HCT116 (cell line): ENCODE measurements at regions not wholly inside any gene's neighbourhood (a gene's known extent, or its start where the extent isn't known, plus 50 kb on each side); places are given as distances from the start of the nearest gene placed in this dataset.

ENCODE experiments used
- ATAC-seq: fragments of 200-7000 bp; cut with Tn5 transposase; 2 replicates; pipeline ENCODE4 v1.9.1; 2020; ENCODE audit warnings: mild to moderate bottlenecking, moderate library complexity
- BruUV-seq: library from RNA; stranded (reverse); fragments of 400-500 nt; replicated peaks from 2 replicates; lab custom pipeline; 2021; lab: Mats Ljungman, UMichigan
- CTCF ChIA-PET: fragments of 300-600 bp; sonication (Branson Sonifier 250); formaldehyde crosslinking; loops from one replicate; lab custom pipeline; 2021; ENCODE audit warnings: antibody characterized with exemption; lab: Charles Lee
- POLR2A ChIA-PET: fragments of 300-600, 350-600 bp; sonication (Branson Sonifier 250); formaldehyde crosslinking; loops from one replicate; lab custom pipeline; 2021; ENCODE audit warnings: antibody characterized with exemption; lab: Charles Lee
- RAD21 ChIA-PET, 2 experiments: fragments of 300-600 bp; sonication (Branson Sonifier 250); formaldehyde crosslinking; loops; one replicate each; lab custom pipeline; 2023; ENCODE audit warnings: low total read pairs in 2 of 2; ENCODE audit not compliant: uncharacterized antibody in 2 of 2, unreplicated experiment in 2 of 2, low non-redundant PET in 1 of 2; lab: Charles Lee
- DNase-seq: peaks from one replicate; pipeline ENCODE4 v3.0.0-alpha.2; 2010; ENCODE audit warnings: low read depth, low spot score
- H2AFZ ChIP-seq: fragments of 200-600 bp; shearing (Covaris generic), sonication (generic); 2 replicates; pipeline ENCODE4 v1.6.1; 2017; ENCODE audit warnings: low read depth, mixed run types, mixed read lengths, antibody characterized with exemption, low read length; ENCODE audit not compliant: poor library complexity, severe bottlenecking
- H3K27ac ChIP-seq: 2 replicates; pipeline ENCODE4 v1.5.1; 2012; ENCODE audit warnings: low read depth, low read length
- H3K27me3 ChIP-seq: fragments of 200-600 bp; sonication (generic); 2 replicates; pipeline ENCODE4 v1.6.1; 2016; ENCODE audit warnings: mixed run types, low read length, mixed read lengths; ENCODE audit not compliant: insufficient read depth
- H3K36me3 ChIP-seq, 2 experiments: fragments of 200-500 bp in 1 of 2; fragments of 200-600 bp in 1 of 2; sonication (Bioruptor generic) in 1 of 2; sonication (generic) in 1 of 2; 2 replicates each; pipeline versions ENCODE4 v1.5.1 to v1.6.1; 2014 to 2016; ENCODE audit warnings: low read length in 2 of 2, inconsistent platforms in 1 of 2, mixed read lengths in 1 of 2, mixed run types in 1 of 2; ENCODE audit not compliant: insufficient read depth in 2 of 2, control insufficient read depth in 1 of 2
- H3K4me1 ChIP-seq, 2 experiments: fragments of 200-600 bp in 1 of 2; sonication (generic) in 1 of 2; 2 replicates each; pipeline versions ENCODE4 v1.5.1 to v1.6.1; 2012 to 2017; ENCODE audit warnings: low read length in 2 of 2, inconsistent platforms in 1 of 2, mild to moderate bottlenecking in 1 of 2, mixed read lengths in 1 of 2, mixed run types in 1 of 2, moderate library complexity in 1 of 2; ENCODE audit not compliant: insufficient read depth in 2 of 2, control insufficient read depth in 1 of 2
- H3K4me2 ChIP-seq: fragments of 200-600 bp; sonication (generic); 2 replicates; pipeline ENCODE4 v1.6.1; 2017; ENCODE audit warnings: mixed run types, low read length, mixed read lengths
- H3K4me3 ChIP-seq, 2 experiments: fragments of 200-600 bp in 1 of 2; sonication (generic) in 1 of 2; replicated peaks in 1 of 2; 2 replicates each; pipeline ENCODE4 v1.5.1; 2011 to 2016; ENCODE audit warnings: low read length in 2 of 2, control low read depth in 1 of 2, low read depth in 1 of 2, mild to moderate bottlenecking in 1 of 2, mixed read lengths in 1 of 2, mixed run types in 1 of 2
- H3K79me2 ChIP-seq: fragments of 200-600 bp; sonication (generic); 2 replicates; pipeline ENCODE4 v1.6.1; 2017; ENCODE audit warnings: mild to moderate bottlenecking, mixed run types, low read length, moderate library complexity, mixed read lengths; ENCODE audit not compliant: insufficient read depth
- H3K9ac ChIP-seq: fragments of 200-600 bp; sonication (generic); 2 replicates; pipeline ENCODE4 v1.6.1; 2016; ENCODE audit warnings: low read length, mixed read lengths
- H3K9me2 ChIP-seq: fragments of 200-600 bp; sonication (generic), shearing (Covaris generic); 2 replicates; pipeline ENCODE4 v1.6.1; 2017; ENCODE audit warnings: mixed run types, mild to moderate bottlenecking, moderate library complexity; ENCODE audit not compliant: insufficient read depth
- H3K9me3 ChIP-seq, 2 experiments: fragments of 200-500 bp in 1 of 2; fragments of 200-600 bp in 1 of 2; sonication (Bioruptor generic) in 1 of 2; sonication (generic) in 1 of 2; 2 replicates each; pipeline ENCODE4 v1.6.1; 2014 to 2017; ENCODE audit warnings: low read length in 2 of 2, mixed read lengths in 2 of 2, inconsistent platforms in 1 of 2, low read depth in 1 of 2, mild to moderate bottlenecking in 1 of 2, mixed run types in 1 of 2, moderate library complexity in 1 of 2; ENCODE audit not compliant: control insufficient read depth in 1 of 2, insufficient read depth in 1 of 2
- H4K20me1 ChIP-seq: fragments of 200-600 bp; sonication (generic), shearing (Covaris generic); 2 replicates; pipeline ENCODE4 v1.6.1; 2017; ENCODE audit warnings: mixed run types, mild to moderate bottlenecking, moderate library complexity; ENCODE audit not compliant: insufficient read depth
- ELF1 ChIP-seq: IDR thresholded peaks from 2 replicates; pipeline ENCODE4 v1.6.1; 2012; ENCODE audit warnings: low read depth, borderline replicate concordance
- EZH2 ChIP-seq: fragments of 200-600 bp; sonication (generic); IDR thresholded peaks from 2 replicates; pipeline ENCODE4 v1.6.1; 2017; ENCODE audit warnings: antibody characterized with exemption, mixed run types
- EZH2phosphoT487 ChIP-seq: fragments of 200-600 bp; IDR thresholded peaks from 2 replicates; pipeline ENCODE4 v1.6.1; 2018; ENCODE audit warnings: antibody characterized with exemption, borderline replicate concordance
- JUND ChIP-seq: IDR thresholded peaks from 2 replicates; pipeline ENCODE4 v1.6.1; 2012
- POLR2A ChIP-seq: IDR thresholded peaks from 2 replicates; pipeline ENCODE4 v1.7.0; 2011; ENCODE audit warnings: borderline replicate concordance; ENCODE audit not compliant: insufficient read depth, insufficient read length; ENCODE audit errors: extremely low read depth
- RAD21 ChIP-seq: IDR thresholded peaks from 2 replicates; pipeline ENCODE4 v1.6.1; 2012; ENCODE audit warnings: low read depth, mild to moderate bottlenecking
- SP1 ChIP-seq: IDR thresholded peaks from 2 replicates; pipeline ENCODE4 v1.6.1; 2012; ENCODE audit warnings: low read depth
- SRF ChIP-seq: IDR thresholded peaks from 2 replicates; pipeline ENCODE4 v1.6.1; 2012; ENCODE audit warnings: low read depth
- YY1 ChIP-seq: IDR thresholded peaks from 2 replicates; pipeline ENCODE4 v1.6.1; 2011; ENCODE audit warnings: low read length, low read depth, moderate library complexity, mild to moderate bottlenecking; ENCODE audit not compliant: insufficient replicate concordance; ENCODE audit errors: extremely low read depth
- intact Hi-C: fragments of 100-400 bp; cut with micrococcal nuclease; formaldehyde crosslinking; loops from 2 replicates; pipeline ENCODE4 v1.10.0; 2022
- TF ChIP-seq, protein P1 (sequence below): IDR thresholded peaks from 2 replicates; pipeline ENCODE4 v1.6.1; 2012
- TF ChIP-seq, protein P2 (sequence below): IDR thresholded peaks from 2 replicates; pipeline ENCODE4 v1.6.1; 2012

DNA sequence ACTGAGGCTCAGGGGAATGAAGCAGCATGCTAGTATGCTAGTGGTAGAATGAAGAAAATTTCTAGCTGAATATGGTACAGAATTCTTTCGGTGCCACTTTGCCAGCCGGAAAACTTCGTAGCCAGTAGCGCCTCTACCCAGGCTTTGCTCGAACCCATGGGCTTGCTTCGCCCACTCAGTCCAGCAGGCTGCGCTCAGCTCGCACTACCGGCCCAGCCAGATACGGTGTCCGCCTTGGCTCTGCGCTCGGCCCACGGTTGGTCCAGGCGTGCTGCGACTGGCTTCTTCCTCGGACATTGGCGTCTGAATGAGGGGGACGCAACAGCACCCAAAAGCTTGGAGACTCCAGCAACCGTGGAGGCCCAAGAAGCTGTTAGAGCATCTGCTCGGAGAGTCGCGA, 372.5 kb upstream of the CDH8 start:
- no peak overlapping the region for H3K9ac ChIP-seq
- no peaks in the 10 kb centered on the region for H3K36me3 ChIP-seq
- no peaks in the 10 kb centered on the region for H3K4me1 ChIP-seq
- ChIA-PET POLR2A (no interaction called here), RAD21 (no interaction called here), CTCF (no interaction called here)
- no peaks in the 10 kb centered on the region for H3K9me2 ChIP-seq
- ATAC-seq (no peak), DNase-seq (no peak)
- TF ChIP-seq POLR2A (no peak), RAD21 (no peak), JUND (no peak), SRF (no peak), ELF1 (no peak), YY1 (no peak), EZH2phosphoT487 (no peak), EZH2 (no peak), SP1 (no peak)
- TF ChIP-seq, protein P1, sequence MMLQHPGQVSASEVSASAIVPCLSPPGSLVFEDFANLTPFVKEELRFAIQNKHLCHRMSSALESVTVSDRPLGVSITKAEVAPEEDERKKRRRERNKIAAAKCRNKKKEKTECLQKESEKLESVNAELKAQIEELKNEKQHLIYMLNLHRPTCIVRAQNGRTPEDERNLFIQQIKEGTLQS, result no peak
- TF ChIP-seq, protein P2, sequence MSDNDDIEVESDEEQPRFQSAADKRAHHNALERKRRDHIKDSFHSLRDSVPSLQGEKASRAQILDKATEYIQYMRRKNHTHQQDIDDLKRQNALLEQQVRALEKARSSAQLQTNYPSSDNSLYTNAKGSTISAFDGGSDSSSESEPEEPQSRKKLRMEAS, result no peak
- H3K4me3 ChIP-seq, result no peak overlapping the region
- no TSS peak for BruUV-seq
- intact Hi-C loops, result no loop called here
- peaks cover 4 to 9% of the 10 kb centered on the region in 2 experiments; a peak in 1 of 4 replicates for H3K9me3 ChIP-seq
- no peak overlapping the region for H3K4me2 ChIP-seq
- H3K79me2 ChIP-seq, result no peaks in the 10 kb centered on the region
- H3K27me3 ChIP-seq, result no peaks in the 10 kb centered on the region
- no peak overlapping the region for H2AFZ ChIP-seq
- no peak overlapping the region for H3K27ac ChIP-seq
- H4K20me1 ChIP-seq, result no peaks in the 10 kb centered on the region

DNA sequence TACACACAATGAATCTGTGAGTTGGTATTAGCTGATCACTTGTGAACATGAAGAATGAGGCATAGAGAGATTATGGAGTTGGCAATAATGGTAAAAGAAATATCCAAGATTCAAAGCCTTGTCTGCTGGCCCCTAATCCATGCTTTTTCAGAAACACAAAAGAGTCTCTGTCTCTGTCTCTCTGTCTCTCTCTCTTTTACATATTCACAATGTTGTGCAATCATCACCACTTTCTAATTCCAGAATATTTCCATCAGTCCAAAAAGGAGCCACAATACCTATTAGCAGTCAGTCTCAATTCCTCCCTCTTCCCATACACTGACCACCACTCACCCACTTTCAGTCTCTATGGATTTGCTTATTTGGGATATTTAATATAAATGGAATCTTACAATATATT, 370.1 kb upstream of the CDH8 start:
- RAD21 ChIA-PET, result no interaction called here
- H4K20me1 ChIP-seq, result no peaks in the 10 kb centered on the region
- no peak overlapping the region for H3K27ac ChIP-seq
- no peak for DNase-seq
- no peaks in the 10 kb centered on the region for H3K36me3 ChIP-seq
- ATAC-seq, result no peak
- H3K4me3 ChIP-seq, result no peak overlapping the region
- H3K9me2 ChIP-seq, result no peaks in the 10 kb centered on the region
- no peaks in the 10 kb centered on the region for H3K27me3 ChIP-seq
- H3K79me2 ChIP-seq, result no peaks in the 10 kb centered on the region
- H2AFZ ChIP-seq, result no peak overlapping the region
- intact Hi-C loops, result no loop called here
- H3K4me2 ChIP-seq, result no peak overlapping the region
- H3K9me3 ChIP-seq, result peaks cover 4 to 11% of the 10 kb centered on the region in 2 experiments; a peak in 2 of 4 replicates
- BruUV-seq, result no TSS peak
- H3K4me1 ChIP-seq, result no peaks in the 10 kb centered on the region
- POLR2A ChIA-PET, result no interaction called here
- no peak for TF ChIP-seq YY1
- no peak overlapping the region for H3K9ac ChIP-seq
- CTCF ChIA-PET, result no interaction called here
